Endothelial cell of umbilical vein (primary cell): ENCODE measurements at regions not wholly inside any gene's neighbourhood (a gene's known extent, or its start where the extent isn't known, plus 50 kb on each side); places are given as distances from the start of the nearest gene placed in this dataset.

ENCODE experiments used
- CTCF ChIP-seq, 2 donors: IDR thresholded peaks; 1 replicate in 1 of 2; 2 replicates in 1 of 2; pipeline ENCODE4 v1.5.1; 2011; ENCODE audit warnings: low read length in 2 of 2, mild to moderate bottlenecking in 2 of 2, moderate library complexity in 2 of 2, control low read depth in 1 of 2, inconsistent platforms in 1 of 2, low read depth in 1 of 2; ENCODE audit not compliant: insufficient read depth in 1 of 2; ENCODE audit errors: extremely low read depth in 1 of 2
- EZH2 ChIP-seq: IDR thresholded peaks from 2 replicates; pipeline ENCODE4 v1.6.1; 2012; ENCODE audit warnings: borderline replicate concordance, low read depth, mild to moderate bottlenecking, moderate library complexity, low read length, inconsistent platforms; ENCODE audit not compliant: severe bottlenecking

- TF ChIP-seq CTCF (IDR thresholded peaks at IDR 0.05; ENCODE audit: extremely low read depth in 1 of 2, insufficient read depth in 1 of 2, low read depth in 1 of 2, low read length in 2 of 2), result no peak
- TF ChIP-seq EZH2, result no peak
These were observed 530.7 kb downstream of the CBLN2 start for GRCh38 chr18:72013427-72013850.
